ENCODE measurements at regions not wholly inside any gene's neighbourhood (a gene's known extent, or its start where the extent isn't known, plus 50 kb on each side); places are given as distances from the start of the nearest gene placed in this dataset.

- TF ChIP-seq PHF8 (conservative IDR thresholded peaks at IDR 0.05; ENCODE audit: low read depth, low read length) (no peak), CEBPB (IDR thresholded peaks at IDR 0.05; ENCODE audit: low read depth, low read length) (no peak), TCF12 (IDR thresholded peaks at IDR 0.05; ENCODE audit: low read depth, low read length) (no peak), CBX8 (IDR thresholded peaks at IDR 0.05; ENCODE audit: borderline replicate concordance, low read depth, low read length) (no peak)
- TF ChIP-seq, protein P1, sequence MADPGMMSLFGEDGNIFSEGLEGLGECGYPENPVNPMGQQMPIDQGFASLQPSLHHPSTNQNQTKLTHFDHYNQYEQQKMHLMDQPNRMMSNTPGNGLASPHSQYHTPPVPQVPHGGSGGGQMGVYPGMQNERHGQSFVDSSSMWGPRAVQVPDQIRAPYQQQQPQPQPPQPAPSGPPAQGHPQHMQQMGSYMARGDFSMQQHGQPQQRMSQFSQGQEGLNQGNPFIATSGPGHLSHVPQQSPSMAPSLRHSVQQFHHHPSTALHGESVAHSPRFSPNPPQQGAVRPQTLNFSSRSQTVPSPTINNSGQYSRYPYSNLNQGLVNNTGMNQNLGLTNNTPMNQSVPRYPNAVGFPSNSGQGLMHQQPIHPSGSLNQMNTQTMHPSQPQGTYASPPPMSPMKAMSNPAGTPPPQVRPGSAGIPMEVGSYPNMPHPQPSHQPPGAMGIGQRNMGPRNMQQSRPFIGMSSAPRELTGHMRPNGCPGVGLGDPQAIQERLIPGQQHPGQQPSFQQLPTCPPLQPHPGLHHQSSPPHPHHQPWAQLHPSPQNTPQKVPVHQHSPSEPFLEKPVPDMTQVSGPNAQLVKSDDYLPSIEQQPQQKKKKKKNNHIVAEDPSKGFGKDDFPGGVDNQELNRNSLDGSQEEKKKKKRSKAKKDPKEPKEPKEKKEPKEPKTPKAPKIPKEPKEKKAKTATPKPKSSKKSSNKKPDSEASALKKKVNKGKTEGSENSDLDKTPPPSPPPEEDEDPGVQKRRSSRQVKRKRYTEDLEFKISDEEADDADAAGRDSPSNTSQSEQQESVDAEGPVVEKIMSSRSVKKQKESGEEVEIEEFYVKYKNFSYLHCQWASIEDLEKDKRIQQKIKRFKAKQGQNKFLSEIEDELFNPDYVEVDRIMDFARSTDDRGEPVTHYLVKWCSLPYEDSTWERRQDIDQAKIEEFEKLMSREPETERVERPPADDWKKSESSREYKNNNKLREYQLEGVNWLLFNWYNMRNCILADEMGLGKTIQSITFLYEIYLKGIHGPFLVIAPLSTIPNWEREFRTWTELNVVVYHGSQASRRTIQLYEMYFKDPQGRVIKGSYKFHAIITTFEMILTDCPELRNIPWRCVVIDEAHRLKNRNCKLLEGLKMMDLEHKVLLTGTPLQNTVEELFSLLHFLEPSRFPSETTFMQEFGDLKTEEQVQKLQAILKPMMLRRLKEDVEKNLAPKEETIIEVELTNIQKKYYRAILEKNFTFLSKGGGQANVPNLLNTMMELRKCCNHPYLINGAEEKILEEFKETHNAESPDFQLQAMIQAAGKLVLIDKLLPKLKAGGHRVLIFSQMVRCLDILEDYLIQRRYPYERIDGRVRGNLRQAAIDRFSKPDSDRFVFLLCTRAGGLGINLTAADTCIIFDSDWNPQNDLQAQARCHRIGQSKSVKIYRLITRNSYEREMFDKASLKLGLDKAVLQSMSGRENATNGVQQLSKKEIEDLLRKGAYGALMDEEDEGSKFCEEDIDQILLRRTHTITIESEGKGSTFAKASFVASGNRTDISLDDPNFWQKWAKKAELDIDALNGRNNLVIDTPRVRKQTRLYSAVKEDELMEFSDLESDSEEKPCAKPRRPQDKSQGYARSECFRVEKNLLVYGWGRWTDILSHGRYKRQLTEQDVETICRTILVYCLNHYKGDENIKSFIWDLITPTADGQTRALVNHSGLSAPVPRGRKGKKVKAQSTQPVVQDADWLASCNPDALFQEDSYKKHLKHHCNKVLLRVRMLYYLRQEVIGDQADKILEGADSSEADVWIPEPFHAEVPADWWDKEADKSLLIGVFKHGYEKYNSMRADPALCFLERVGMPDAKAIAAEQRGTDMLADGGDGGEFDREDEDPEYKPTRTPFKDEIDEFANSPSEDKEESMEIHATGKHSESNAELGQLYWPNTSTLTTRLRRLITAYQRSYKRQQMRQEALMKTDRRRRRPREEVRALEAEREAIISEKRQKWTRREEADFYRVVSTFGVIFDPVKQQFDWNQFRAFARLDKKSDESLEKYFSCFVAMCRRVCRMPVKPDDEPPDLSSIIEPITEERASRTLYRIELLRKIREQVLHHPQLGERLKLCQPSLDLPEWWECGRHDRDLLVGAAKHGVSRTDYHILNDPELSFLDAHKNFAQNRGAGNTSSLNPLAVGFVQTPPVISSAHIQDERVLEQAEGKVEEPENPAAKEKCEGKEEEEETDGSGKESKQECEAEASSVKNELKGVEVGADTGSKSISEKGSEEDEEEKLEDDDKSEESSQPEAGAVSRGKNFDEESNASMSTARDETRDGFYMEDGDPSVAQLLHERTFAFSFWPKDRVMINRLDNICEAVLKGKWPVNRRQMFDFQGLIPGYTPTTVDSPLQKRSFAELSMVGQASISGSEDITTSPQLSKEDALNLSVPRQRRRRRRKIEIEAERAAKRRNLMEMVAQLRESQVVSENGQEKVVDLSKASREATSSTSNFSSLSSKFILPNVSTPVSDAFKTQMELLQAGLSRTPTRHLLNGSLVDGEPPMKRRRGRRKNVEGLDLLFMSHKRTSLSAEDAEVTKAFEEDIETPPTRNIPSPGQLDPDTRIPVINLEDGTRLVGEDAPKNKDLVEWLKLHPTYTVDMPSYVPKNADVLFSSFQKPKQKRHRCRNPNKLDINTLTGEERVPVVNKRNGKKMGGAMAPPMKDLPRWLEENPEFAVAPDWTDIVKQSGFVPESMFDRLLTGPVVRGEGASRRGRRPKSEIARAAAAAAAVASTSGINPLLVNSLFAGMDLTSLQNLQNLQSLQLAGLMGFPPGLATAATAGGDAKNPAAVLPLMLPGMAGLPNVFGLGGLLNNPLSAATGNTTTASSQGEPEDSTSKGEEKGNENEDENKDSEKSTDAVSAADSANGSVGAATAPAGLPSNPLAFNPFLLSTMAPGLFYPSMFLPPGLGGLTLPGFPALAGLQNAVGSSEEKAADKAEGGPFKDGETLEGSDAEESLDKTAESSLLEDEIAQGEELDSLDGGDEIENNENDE (IDR thresholded peaks at IDR 0.05; ENCODE audit: insufficient replicate concordance, low read length): no peak
Measured at GRCh38 chrX:83333813-83334212, 174.3 kb upstream of the POU3F4 start (continued).

All from H1 (cell line).